A673 (cell line): ENCODE measurements at regions not wholly inside any gene's neighbourhood (a gene's known extent, or its start where the extent isn't known, plus 50 kb on each side); places are given as distances from the start of the nearest gene placed in this dataset.

Source experiments
- BruUV-seq: library from RNA; stranded (reverse); fragments of 400-500 nt; replicated peaks from 2 replicates; lab custom pipeline; 2021; lab: Mats Ljungman, UMichigan
- CTCF ChIA-PET: fragments of 300-600 bp; sonication (Branson Sonifier 250); formaldehyde crosslinking; loops from one replicate; lab custom pipeline; 2022; ENCODE audit warnings: antibody characterized with exemption; lab: Charles Lee
- POLR2A ChIA-PET: fragments of 300-600 bp; sonication (Branson Sonifier 250); formaldehyde crosslinking; loops from one replicate; lab custom pipeline; 2022; ENCODE audit warnings: antibody characterized with exemption; ENCODE audit not compliant: low non-redundant PET; lab: Charles Lee
- DNase-seq: peaks from one replicate; pipeline ENCODE4 v3.0.0-alpha.2; 2015; ENCODE audit warnings: low spot score
- H3K27ac ChIP-seq: fragments of 200-600 bp; sonication (generic); 2 replicates; pipeline ENCODE4 v1.5.1; 2016; ENCODE audit warnings: mixed run types, low read depth, mild to moderate bottlenecking, mixed read lengths, antibody characterized with exemption, low read length; ENCODE audit not compliant: poor library complexity, severe bottlenecking
- H3K27me3 ChIP-seq: fragments of 200-600 bp; sonication (generic); replicated peaks from 2 replicates; pipeline ENCODE4 v1.6.1; 2017; ENCODE audit warnings: mixed run types, low read depth, mild to moderate bottlenecking, mixed read lengths, antibody characterized with exemption, low read length; ENCODE audit not compliant: insufficient read depth, poor library complexity
- H3K36me3 ChIP-seq: fragments of 200-600 bp; sonication (generic); 2 replicates; pipeline ENCODE4 v1.6.1; 2016; ENCODE audit warnings: mixed run types, mild to moderate bottlenecking, mixed read lengths, antibody characterized with exemption, low read length; ENCODE audit not compliant: insufficient read depth, poor library complexity, severe bottlenecking
- H3K4me1 ChIP-seq: fragments of 200-600 bp; sonication (generic); 2 replicates; pipeline ENCODE4 v1.6.1; 2017; ENCODE audit warnings: mixed run types, mild to moderate bottlenecking, mixed read lengths, antibody characterized with exemption, low read length; ENCODE audit not compliant: insufficient read depth, poor library complexity, severe bottlenecking
- H3K4me3 ChIP-seq: fragments of 200-600 bp; sonication (generic); 2 replicates; pipeline ENCODE4 v1.5.1; 2016; ENCODE audit warnings: low read depth, mixed run types, mild to moderate bottlenecking, mixed read lengths, low read length; ENCODE audit not compliant: poor library complexity, severe bottlenecking
- H3K9me3 ChIP-seq: fragments of 200-600 bp; sonication (generic); 2 replicates; pipeline ENCODE4 v1.6.1; 2016; ENCODE audit warnings: mixed run types, low read depth, mild to moderate bottlenecking, mixed read lengths, antibody characterized with exemption, low read length; ENCODE audit not compliant: poor library complexity, severe bottlenecking
- EZH2 ChIP-seq: fragments of 200-600 bp; sonication (generic); IDR thresholded peaks from 2 replicates; pipeline ENCODE4 v1.6.1; 2017; ENCODE audit warnings: borderline replicate concordance, low read depth, mild to moderate bottlenecking, mixed read lengths, antibody characterized with exemption, low read length; ENCODE audit not compliant: poor library complexity, severe bottlenecking
- intact Hi-C: fragments of 100-400 bp; cut with micrococcal nuclease; formaldehyde crosslinking; loops from one replicate; pipeline ENCODE4 v1.10.0; 2022; ENCODE audit not compliant: unreplicated experiment
- TF ChIP-seq, protein P1 (sequence below): fragments of 300-800, 200-600 bp; sonication (generic); conservative IDR thresholded peaks from 2 replicates; pipeline ENCODE4 v1.5.1; 2017; ENCODE audit warnings: low read depth, mild to moderate bottlenecking, antibody characterized with exemption, low read length, moderate library complexity, mixed read lengths

DNA sequence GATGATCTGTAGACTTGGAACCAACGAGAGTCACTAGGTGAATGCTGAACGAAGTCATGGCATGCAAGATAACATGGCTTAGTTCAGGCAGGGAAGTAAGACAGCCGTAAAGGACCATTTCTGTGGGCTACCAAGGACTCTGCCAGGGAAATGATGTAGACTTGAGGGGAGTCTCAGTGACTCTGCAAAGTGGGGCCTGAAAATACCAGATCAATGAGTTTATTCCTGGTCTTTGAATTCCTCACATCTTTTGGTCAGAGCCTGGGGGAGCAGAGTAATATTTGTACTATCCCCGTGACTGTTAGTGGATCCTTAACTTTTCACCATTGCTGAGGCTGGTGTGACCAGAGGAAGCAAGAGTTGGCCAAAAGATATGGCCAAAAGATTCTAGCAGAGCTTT, 60.7 kb upstream of the INHBA start:
- intact Hi-C loops, result no loop called here
- Histone ChIP-seq H3K4me3 (no peak overlapping the region), H3K9me3 (peaks cover 4% of the 10 kb centered on the region), H3K4me1 (no peaks in the 10 kb centered on the region), H3K27me3 (no peaks in the 10 kb centered on the region), H3K27ac (no peak overlapping the region), H3K36me3 (no peaks in the 10 kb centered on the region)
- TF ChIP-seq, protein P1, sequence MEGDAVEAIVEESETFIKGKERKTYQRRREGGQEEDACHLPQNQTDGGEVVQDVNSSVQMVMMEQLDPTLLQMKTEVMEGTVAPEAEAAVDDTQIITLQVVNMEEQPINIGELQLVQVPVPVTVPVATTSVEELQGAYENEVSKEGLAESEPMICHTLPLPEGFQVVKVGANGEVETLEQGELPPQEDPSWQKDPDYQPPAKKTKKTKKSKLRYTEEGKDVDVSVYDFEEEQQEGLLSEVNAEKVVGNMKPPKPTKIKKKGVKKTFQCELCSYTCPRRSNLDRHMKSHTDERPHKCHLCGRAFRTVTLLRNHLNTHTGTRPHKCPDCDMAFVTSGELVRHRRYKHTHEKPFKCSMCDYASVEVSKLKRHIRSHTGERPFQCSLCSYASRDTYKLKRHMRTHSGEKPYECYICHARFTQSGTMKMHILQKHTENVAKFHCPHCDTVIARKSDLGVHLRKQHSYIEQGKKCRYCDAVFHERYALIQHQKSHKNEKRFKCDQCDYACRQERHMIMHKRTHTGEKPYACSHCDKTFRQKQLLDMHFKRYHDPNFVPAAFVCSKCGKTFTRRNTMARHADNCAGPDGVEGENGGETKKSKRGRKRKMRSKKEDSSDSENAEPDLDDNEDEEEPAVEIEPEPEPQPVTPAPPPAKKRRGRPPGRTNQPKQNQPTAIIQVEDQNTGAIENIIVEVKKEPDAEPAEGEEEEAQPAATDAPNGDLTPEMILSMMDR, result no peak
- no peak for TF ChIP-seq EZH2
- POLR2A ChIA-PET, result no interaction called here
- no TSS peak for BruUV-seq
- no peak for DNase-seq
- CTCF ChIA-PET, result no interaction called here

DNA sequence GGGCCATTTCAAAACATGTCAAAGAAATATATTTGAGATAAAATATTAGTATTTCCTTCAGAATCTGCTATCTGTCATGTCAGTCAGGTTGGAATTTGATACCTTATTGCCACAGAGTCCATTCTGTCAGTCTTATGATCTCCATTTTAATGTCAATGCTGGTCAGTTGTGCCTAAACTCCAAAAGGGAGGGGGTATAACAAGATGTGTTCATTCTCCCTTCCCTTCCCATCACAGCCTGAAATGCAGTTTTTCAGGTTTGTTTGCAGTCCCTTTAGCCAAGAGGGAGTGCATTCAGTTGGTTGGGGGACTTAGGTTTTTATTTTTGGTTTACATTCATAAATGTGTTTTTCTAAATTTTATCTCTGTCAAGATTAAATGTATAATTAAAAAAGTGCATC, 59.8 kb upstream of the INHBA start:
- ChIA-PET POLR2A (no interaction called here), CTCF (no interaction called here)
- no TSS peak for BruUV-seq
- no peak for DNase-seq
- Histone ChIP-seq H3K27me3 (no peaks in the 10 kb centered on the region), H3K27ac (no peak overlapping the region), H3K4me1 (no peaks in the 10 kb centered on the region), H3K9me3 (peaks cover 13% of the 10 kb centered on the region), H3K4me3 (no peak overlapping the region), H3K36me3 (no peaks in the 10 kb centered on the region)
- no peak for TF ChIP-seq EZH2
- TF ChIP-seq, protein P1, result no peak
- intact Hi-C loops, result no loop called here

DNA sequence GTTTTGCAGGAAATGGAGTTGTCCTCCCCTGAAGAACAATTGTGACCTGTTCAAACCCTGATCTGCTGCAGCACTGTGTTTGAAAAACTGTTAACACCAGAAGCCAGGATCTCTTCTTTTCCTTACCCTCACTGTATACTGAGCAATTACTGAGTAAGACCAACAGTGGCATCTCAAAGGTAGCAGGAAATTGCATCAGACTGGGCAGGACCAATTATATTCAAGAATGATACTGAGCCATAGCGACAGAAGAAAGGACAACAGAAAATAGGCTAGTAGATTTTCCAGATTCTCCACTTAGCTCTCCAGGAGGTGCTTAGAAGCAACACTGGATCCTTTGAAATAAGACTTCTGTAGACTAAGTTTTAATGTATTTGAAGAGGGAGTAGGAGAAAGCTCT, 57.4 kb upstream of the INHBA start:
- DNase-seq, result peak; percentile 37
- H3K27ac ChIP-seq, result no peak overlapping the region
- no peaks in the 10 kb centered on the region for H3K36me3 ChIP-seq
- H3K4me3 ChIP-seq, result no peak overlapping the region
- H3K9me3 ChIP-seq, result peaks cover 37% of the 10 kb centered on the region
- no TSS peak for BruUV-seq
- H3K4me1 ChIP-seq, result no peaks in the 10 kb centered on the region
- intact Hi-C loops, result no loop called here
- TF ChIP-seq, protein P1, result no peak
- no peak for TF ChIP-seq EZH2
- H3K27me3 ChIP-seq, result no peaks in the 10 kb centered on the region
- ChIA-PET POLR2A (no interaction called here), CTCF (no interaction called here)
